Calu3 (cell line): ENCODE measurements at regions not wholly inside any gene's neighbourhood (a gene's known extent, or its start where the extent isn't known, plus 50 kb on each side); places are given as distances from the start of the nearest gene placed in this dataset.
"Not testable (repeated sequence)": the region's sequence is repeated elsewhere in the genome, so short reads cannot be mapped to it uniquely, and the experiment has no call there.

Experiments used
- BruUV-seq: library from RNA; stranded (reverse); fragments of 400-500 nt; replicated peaks from 2 replicates; lab custom pipeline; 2021; lab: Mats Ljungman, UMichigan
- CTCF ChIA-PET: fragments of 300-600 bp; sonication (Branson Sonifier 250); formaldehyde crosslinking; loops from one replicate; lab custom pipeline; 2022; ENCODE audit warnings: antibody characterized with exemption; lab: Charles Lee
- DNase-seq: peaks from one replicate; pipeline ENCODE4 v3.0.0; 2022
- H3K27ac Mint-ChIP-seq: one replicate; pipeline ENCODE4 v1.8.0; 2022; ENCODE audit warnings: mixed read lengths; ENCODE audit not compliant: unreplicated experiment
- H3K27me3 Mint-ChIP-seq: one replicate; pipeline ENCODE4 v1.8.0; 2022; ENCODE audit warnings: mixed read lengths; ENCODE audit not compliant: unreplicated experiment
- H3K36me3 Mint-ChIP-seq: one replicate; pipeline ENCODE4 v1.8.0; 2022; ENCODE audit warnings: mild to moderate bottlenecking, moderate library complexity, mixed read lengths; ENCODE audit not compliant: insufficient read depth, unreplicated experiment
- H3K4me1 Mint-ChIP-seq: one replicate; pipeline ENCODE4 v1.8.0; 2022; ENCODE audit warnings: mild to moderate bottlenecking, low read depth, mixed read lengths; ENCODE audit not compliant: unreplicated experiment
- H3K4me3 Mint-ChIP-seq: one replicate; pipeline ENCODE4 v1.8.0; 2022; ENCODE audit warnings: mild to moderate bottlenecking, low read depth, moderate library complexity, mixed read lengths; ENCODE audit not compliant: unreplicated experiment
- H3K9me3 Mint-ChIP-seq: one replicate; pipeline ENCODE4 v1.8.0; 2022; ENCODE audit warnings: low read depth, mixed read lengths; ENCODE audit not compliant: unreplicated experiment
- CTCF ChIP-seq: fragments of 200-600 bp; IDR thresholded peaks from one replicate; pipeline ENCODE4 v1.8.0; 2022; ENCODE audit warnings: antibody characterized with exemption; ENCODE audit not compliant: unreplicated experiment
- intact Hi-C: fragments of 100-400 bp; cut with micrococcal nuclease; formaldehyde crosslinking; loops from one replicate; pipeline ENCODE4 v1.10.0; 2022; ENCODE audit not compliant: unreplicated experiment

- H3K27ac Mint-ChIP-seq, H3K4me3 Mint-ChIP-seq, intact Hi-C loops, DNase-seq, H3K36me3 Mint-ChIP-seq, H3K4me1 Mint-ChIP-seq, H3K27me3 Mint-ChIP-seq, CTCF ChIA-PET, BruUV-seq: not testable (repeated sequence)
- H3K9me3 Mint-ChIP-seq = peaks cover 12% of the 10 kb centered on the region
These were observed 330.1 kb upstream of the AR start for GRCh38 chrX:67213686-67214085.

GRCh38 chrX:67207912-67208311, 335.9 kb upstream of the AR start:
- TF ChIP-seq CTCF = no peak
- intact Hi-C loops = no loop called here
- H3K36me3 Mint-ChIP-seq = no peaks in the 10 kb centered on the region
- no peaks in the 10 kb centered on the region for H3K27me3 Mint-ChIP-seq
- DNase-seq = no peak
- H3K4me1 Mint-ChIP-seq = no peaks in the 10 kb centered on the region
- no TSS peak for BruUV-seq
- CTCF ChIA-PET = no interaction called here
- no peak overlapping the region for H3K4me3 Mint-ChIP-seq
- H3K27ac Mint-ChIP-seq = no peak overlapping the region
- peaks cover 14% of the 10 kb centered on the region for H3K9me3 Mint-ChIP-seq

GRCh38 chrX:67159437-67159836, 384.4 kb upstream of the AR start:
- no peaks in the 10 kb centered on the region for H3K27me3 Mint-ChIP-seq
- peaks cover 13% of the 10 kb centered on the region for H3K9me3 Mint-ChIP-seq
- no peak overlapping the region for H3K4me3 Mint-ChIP-seq
- no peak overlapping the region for H3K27ac Mint-ChIP-seq
- TF ChIP-seq CTCF = no peak
- no peak for DNase-seq
- CTCF ChIA-PET = no interaction called here
- no peaks in the 10 kb centered on the region for H3K36me3 Mint-ChIP-seq
- intact Hi-C loops = no loop called here
- no peaks in the 10 kb centered on the region for H3K4me1 Mint-ChIP-seq
- no TSS peak for BruUV-seq

- H3K36me3 Mint-ChIP-seq = no peaks in the 10 kb centered on the region
- no peaks in the 10 kb centered on the region for H3K4me1 Mint-ChIP-seq
- CTCF ChIA-PET = no interaction called here
- H3K4me3 Mint-ChIP-seq = no peak overlapping the region
- DNase-seq = no peak
- H3K9me3 Mint-ChIP-seq = peaks cover 22% of the 10 kb centered on the region
- no peak for TF ChIP-seq CTCF
- BruUV-seq = no TSS peak
- H3K27ac Mint-ChIP-seq = no peak overlapping the region
- no peaks in the 10 kb centered on the region for H3K27me3 Mint-ChIP-seq
- intact Hi-C loops = no loop called here
These were observed 429.2 kb upstream of the AR start for GRCh38 chrX:67114635-67115034.

GRCh38 chrX:67105758-67106116, 438.1 kb upstream of the AR start:
- CTCF ChIA-PET = no interaction called here
- Mint-ChIP-seq H3K27ac (no peak overlapping the region), H3K4me3 (no peak overlapping the region), H3K27me3 (no peaks in the 10 kb centered on the region), H3K36me3 (no peaks in the 10 kb centered on the region), H3K4me1 (no peaks in the 10 kb centered on the region), H3K9me3 (peaks cover 17% of the 10 kb centered on the region)
- intact Hi-C loops = no loop called here
- BruUV-seq = no TSS peak
- DNase-seq = no peak
- no peak for TF ChIP-seq CTCF
